HG03097 (cell line): ENCODE measurements at regions not wholly inside any gene's neighbourhood (a gene's known extent, or its start where the extent isn't known, plus 50 kb on each side); places are given as distances from the start of the nearest gene placed in this dataset.
A peak's percentile ranks its signal among the peaks of the same experiment; 100 is the strongest.

Experiments
- ATAC-seq: cut with Tn5 transposase; IDR thresholded peaks from one replicate; pipeline ENCODE4 v1.9.1; 2021; ENCODE audit not compliant: unreplicated experiment, low FRiP score

DNA sequence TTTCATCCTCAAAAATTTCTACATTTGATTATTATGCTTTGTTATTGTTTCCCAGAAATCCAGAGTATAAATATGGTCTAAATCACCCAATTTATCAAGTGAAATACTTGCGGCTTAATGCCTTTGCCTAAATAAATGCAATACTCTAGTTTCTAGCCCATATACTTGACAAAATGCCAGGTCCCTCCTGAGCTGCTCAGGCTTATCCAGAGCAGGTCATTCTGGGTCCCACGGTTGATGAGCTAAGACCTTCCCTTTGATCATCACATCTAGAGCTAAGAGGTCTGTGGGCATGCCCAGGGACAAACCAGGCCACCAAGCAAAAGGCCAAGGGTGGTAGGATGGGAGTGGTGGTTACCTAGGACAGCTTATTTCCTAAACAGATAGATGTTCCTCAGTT is 180.1 kb downstream of the SMIM20 start:
- no peak for ATAC-seq

DNA sequence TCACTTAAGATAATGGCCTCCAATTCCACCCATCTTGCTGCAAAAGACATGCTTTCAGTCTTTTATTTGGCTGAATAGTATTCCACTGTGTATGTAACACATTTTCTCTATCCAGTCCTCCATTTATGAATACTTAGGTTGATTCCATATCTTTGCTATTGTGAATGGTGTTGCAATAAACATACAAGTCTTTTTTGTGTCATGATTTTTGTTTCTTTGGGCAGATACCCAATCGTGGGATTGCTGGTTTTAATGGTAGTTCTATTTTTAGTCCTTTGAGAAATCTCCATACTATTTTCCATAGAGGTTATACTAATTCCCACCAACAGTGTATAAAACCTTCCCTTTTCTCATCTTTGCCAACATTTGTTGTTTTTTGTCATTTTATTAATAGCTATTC is 180.9 kb downstream of the SMIM20 start:
- ATAC-seq: no peak

DNA sequence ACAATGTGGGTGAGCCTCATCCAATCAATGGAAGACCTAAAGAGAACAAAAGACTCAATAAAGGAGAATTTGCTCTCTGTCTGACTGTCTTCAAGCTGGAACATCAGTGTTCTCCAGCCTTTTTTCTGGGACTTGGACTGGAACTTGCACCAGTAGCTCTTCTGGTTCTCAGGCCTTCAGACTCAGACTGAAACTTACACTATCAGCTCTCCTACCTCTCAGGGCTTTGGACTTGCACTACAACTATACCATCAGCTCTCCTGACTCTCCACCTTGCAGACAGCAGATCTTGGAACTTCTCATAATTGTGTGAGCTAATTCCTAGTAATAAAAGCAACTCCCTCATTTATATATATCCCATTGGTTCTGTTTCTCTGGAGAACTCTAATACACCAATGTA is 185.9 kb downstream of the SMIM20 start:
- no peak for ATAC-seq

DNA sequence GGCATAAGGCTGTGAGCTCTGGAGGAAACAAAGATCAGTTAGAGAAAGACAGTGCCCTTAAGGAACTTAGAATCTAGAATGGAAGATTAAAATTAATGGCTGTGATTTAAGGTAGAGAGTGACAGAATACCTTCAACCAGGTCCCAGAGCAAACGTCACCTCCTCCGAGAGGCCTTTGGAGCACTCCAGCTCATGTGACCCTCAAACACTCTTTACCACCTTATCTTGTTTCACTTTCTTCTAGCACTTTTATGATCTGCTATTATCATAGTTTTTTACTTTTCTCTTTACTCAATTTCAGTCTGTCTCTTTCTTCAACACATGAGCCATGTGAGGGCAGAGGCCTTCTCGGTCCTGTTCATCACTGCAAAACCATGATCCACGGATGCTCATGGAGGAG is 187.0 kb downstream of the SMIM20 start:
- ATAC-seq: no peak

DNA sequence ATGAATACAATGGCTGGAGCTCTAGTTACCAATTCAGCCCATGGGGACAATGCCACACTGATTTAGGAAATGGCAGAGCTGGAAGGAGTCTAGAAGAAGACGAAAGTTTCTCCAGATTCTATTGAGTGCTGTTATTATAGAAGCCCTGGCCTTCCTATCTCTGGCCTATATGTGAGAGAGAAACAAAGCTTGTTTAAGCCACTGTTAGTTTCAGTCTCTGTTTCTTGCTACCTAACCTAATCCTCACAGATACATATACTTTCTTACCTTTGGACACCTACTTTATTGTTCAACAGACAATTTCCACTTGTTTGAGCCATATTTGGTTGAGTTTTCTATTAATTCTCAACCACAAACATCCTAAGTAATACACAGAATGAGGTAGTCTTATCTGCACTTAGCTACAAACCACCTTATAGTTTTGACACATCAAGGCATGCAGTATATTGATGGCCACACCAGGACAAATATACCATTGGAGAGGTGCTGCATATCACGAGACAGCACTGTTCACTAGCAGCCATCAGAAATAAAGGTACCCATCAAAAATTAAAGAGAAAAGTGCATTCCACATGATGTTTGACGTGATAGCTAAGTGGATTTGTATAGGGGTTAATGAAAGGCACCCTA is 190.2 kb downstream of the SMIM20 start:
- no peak for ATAC-seq

DNA sequence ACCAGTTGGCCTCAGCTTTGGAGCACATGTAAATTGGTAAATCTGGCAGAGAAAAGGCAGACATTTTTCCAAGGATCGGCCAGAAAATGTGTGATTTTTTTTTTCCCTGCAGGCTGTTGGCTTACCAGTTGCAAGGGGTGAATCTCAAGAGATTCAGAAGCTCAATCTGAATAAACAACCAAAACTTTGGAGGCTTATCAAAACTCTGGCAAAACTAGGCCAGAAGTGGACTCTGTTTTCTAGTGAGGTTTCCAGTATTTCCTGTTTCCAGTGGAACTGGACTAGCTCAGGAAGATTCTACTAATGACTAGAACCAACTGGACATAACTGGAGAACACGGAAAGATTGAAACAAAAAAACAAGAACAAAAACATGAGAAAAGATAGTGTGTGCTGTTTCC is 191.3 kb downstream of the SMIM20 start:
- no peak for ATAC-seq

DNA sequence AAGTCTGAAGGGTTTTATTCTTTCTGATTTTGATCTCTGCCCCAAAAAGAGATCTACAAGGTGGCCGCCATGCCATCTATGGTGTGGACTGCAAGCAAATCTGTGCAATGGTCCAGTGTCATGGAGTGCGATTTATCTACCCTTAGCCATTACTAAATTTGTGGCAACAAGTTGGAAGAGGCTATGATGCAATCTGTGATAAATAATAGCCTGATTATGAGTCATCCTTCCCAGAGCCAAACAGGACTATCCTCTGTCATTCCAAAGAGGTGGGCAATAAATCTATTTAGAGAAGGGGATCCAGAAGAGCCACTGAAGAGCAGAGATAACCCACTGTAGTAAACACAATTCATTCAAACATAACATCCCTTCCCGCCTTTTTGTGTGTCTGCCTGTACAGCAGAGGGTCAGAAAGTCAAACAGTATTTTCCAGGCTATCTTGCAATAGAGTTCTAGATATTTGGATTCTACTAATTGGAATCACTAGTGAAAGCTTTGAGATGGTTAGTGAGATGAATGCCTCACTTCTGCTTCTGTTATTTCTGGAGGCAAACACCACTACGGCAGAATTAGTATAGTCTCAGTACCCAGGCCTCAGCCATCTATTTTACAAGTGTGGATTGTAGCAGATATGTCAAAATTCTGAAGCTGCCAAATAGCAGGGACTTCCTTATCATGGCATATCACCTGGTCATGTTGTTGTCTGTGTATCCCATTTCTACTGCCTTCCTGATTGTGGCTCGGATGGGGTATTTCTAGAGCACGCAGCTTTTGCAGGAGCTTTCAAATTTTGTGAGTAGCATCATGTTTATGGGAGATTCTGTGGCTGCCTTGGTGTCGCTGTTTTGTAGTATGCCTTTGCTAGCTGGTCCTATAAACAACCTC is 192.0 kb downstream of the SMIM20 start:
- ATAC-seq: no peak

DNA sequence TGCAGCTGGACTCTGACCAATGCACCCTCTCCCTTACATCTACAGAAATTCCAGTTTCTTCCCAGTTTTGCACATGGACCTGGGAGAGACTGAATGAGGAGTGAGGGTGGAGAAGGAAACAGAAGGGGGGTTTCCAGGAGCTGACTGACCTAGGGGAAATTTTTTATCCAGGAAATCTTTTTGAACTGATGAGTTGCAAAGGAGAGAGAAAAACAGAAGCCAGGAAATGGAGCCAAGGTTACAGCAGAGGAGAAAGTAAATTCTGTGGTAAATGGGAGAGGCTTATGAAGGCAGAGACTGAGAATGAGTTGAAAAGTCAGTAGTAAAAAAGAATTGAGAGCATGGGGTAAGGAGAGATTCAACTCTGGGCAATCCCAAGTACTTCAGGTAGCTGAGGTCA is 192.8 kb downstream of the SMIM20 start:
- no peak for ATAC-seq

DNA sequence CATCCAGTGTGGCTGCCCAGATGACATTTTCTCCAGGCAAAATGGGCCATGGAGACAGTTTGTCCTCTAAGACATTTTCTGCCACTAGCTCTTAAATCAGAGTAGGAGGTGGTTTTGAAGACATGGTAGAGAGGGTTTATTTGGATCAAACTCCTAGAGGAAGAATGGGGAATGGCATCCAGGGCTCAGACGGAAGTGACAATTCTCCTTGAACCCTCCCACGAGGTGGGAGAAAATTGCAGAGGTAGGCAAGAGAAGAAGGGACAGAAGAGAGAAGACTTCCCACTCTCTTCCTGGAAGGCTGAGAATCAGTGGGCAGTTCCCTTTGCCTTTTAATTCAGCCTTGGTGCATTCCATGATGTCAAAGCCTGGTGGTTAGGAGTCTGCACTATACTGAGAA is 194.0 kb downstream of the SMIM20 start:
- ATAC-seq: no peak

DNA sequence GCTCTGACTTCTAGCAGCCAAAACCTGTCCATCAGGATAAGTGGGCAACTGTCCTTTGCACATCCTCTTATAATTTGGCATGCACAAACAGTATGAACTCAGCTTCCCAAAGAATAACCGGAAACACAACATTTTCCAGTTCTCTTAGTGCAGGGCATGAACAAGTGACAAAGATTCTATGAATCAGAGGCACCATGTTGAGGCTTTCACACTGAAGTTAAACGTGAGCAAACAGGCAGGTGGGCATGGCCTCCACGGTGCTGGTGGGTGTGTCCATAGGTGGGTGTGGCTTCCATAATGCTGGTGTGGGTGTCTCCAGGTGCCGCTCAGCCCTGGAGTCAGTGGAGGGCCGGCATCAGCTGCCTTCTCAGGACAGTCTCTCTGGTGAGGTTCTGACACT is 196.5 kb downstream of the SMIM20 start:
- no peak for ATAC-seq

DNA sequence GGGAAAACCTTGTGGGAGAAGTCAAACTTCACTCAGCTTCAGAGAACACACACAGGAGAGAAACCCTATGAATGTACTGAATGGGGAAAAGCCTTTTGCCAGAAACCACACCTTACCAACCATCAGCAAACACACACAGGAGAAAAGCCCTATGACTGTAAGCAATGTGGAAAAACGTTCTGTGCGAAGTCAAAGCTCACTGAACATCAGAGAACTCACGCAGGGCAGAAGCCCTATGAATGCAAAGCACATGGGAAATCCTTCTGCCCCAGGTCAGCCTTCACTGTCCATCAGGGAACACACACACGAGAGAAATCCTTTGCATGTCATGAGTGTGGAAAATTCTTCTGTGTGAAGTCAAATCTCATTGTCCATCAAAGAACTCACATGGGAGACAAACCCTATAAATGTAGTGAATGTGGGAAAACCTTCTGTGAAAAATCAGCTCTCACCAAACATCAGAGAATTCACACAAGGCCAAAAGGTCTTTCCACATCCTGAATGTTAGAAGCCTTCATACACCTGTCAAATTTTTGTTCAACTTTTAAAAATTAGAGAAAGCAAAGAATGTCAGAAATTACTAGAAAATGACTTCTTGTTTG is 199.4 kb downstream of the SMIM20 start:
- ATAC-seq: no peak

DNA sequence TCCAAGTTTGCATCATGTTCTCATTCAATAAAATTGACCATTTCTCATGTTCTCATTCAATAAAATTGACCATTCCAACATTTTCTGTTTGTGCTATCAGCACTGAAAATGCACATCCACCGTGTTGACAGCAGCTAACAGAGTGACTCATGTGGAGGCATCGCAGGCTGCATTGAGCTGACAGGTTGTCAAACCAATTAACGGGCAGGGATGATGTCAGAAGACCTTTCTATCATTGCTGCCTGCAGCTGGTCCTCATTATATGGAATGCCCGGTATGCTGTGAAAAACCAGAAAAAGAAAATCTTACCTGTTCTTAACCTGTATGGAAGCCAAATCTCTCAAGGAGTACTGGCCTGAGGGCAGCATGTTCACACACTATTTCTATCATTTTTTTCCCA is 202.0 kb downstream of the SMIM20 start:
- ATAC-seq: no peak

DNA sequence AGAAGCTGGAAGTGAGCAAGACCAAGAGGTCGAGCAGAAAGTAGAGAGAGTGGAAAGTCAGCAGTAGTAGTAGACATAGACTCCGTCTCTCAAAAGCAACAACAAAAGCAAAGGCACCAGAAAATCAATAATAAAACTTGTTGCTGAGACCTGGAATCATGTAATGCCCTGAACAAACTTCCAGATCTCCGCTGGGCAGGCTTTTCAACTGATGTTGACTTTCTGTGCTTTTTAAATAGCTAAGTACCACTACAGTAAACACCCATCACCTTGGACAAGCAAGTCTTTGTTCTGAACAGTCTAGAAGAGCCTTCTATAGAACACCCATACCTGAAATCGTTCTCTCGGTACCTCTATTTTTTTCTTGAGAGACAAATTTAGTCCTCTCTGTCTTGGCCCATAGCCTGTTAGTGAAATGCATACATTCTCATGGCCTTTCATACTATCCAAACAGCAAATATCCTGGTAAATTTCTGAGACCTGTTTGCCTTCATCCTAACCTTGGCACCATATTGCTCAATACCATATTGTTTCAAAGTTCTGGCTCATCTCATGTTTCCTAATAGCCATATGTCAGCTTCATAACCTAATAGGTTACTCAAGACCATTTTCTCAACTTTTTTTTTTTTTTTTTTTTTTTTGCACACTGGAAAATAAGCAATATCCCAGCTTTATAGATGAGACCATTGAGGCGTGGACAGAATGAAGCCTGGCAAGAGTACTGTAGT is 200.6 kb upstream of the RBPJ start:
- ATAC-seq: no peak

DNA sequence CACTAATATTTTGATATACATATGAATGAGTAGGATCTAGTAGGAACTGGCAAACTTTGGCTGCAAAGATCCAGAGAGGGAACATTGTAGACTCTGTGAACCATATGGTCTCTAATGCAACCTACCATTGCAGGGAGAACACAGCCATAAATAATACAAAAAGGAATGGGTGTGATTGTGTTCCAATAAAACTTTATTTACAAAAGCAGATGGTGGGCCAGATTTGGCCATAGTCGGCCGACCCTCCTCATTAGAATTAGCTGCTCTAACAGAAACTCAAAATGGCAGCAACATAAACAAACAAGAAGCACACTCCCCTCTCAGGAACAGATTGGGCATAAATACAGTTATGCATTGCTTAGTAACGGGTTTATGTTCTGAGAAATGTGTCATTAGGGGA is 198.1 kb upstream of the RBPJ start:
- no peak for ATAC-seq

DNA sequence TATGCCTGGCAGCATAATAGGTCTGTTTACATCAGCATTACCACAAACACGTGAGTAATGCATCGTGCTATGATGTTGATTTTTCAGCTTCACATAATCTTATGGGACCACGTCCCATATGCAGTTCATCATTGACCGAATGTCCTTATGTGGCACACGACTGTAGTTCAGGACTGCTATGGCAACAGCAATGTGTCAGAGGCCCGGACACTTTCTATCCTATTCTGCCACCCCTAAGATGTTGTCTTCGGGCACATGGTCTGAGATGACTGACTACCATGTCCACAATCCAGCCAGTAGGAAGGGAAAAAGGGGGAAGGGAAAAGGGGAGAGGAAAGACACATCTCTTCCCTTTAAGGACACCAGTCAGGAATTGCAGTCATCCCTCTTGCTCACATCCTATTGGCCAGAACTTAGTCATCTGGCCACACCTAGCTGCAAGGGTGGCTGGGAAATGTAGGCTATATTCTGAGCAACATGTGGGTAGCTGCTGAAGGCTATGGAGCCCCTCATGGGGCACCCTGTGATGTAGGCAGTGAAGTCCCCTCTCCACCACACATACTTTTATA is 196.0 kb upstream of the RBPJ start:
- no peak for ATAC-seq

DNA sequence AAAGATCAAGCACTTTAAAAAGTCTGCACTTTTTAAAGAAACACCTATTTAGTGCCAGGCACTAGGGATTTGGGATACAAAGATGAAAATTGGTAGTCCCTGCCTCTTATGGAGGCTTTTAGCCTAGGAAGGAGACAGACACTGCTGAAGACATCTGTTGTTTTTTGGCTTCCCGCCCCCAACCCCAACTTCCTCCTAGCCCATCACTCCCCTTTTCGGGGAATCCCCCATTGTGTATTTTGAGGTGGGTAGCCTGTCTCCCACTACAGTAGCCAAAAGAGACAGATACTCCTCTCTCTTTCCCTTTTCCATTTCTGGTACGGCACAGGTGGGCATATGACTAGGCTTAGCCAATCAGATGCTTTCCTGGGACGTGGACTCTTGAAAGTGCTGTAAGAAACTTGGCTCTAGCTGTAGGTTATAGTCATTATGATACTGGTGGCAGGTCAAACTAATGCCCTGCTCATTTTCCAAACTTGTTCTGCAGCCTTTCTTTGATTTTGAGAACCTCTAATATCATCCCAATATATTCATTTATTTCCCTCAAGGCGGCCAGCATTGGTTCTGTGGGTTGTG is 194.6 kb upstream of the RBPJ start:
- ATAC-seq: no peak

DNA sequence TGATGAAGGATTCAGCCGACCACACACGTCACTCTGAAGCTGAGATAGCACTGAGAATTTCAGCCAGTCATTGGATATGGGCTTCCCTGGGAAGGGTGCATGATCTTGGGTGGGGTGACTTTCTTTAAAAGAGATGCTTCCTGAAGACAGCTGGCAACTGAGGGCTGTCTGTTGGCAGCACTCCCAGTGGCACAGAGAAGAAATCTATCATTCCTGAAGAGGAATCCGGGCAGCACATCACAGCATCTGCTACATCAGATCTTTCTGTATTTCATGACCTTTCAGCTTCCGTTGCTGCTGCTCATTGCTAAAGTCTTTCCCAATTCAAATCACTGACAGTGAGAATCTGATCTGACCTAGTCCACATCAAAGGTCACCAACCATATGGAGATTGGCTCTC is 193.8 kb upstream of the RBPJ start:
- no peak for ATAC-seq

DNA sequence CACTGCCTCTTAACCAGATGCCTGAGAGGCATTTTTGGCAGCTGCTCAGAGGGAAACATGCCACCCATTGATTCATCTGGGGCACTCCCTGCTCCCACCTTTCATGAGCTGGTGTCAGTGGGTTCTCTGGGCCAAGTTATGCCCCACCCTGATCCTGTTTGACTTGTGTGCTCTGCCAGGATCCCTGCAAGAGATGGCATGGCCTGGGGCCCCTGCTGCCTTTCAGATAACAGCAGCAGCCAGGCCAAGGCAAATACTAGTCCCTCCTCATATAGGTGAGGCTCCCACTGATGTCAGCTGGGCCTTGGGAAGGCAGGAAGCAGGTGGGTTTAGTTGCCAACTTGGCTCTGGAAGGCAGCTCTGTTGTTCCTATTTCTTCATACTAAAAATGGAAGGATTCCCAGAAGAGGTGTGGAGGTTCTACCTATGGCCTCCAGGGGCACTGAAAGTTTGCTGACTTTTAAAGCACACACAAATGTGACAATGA is 192.9 kb upstream of the RBPJ start:
- ATAC-seq: no peak

DNA sequence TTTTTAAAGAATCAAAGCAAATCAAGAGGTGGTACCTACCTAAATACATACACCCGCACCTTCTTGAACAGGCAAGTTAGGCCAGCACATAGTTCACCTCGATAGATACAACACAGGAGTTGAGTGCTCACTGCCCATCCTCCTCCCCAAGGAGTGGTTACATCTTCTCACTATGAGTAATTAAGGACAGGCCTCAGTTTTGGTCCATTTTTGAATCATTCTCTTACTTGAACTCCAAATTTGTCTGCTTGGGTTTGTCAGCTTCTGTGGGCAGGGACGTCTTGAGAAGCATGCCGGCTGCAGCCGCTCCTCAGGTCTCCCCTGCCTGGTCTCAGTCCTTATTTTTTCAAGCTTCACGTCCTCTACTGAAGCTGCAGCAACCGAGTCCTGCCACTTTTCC is 190.6 kb upstream of the RBPJ start:
- ATAC-seq: peak; percentile 62

DNA sequence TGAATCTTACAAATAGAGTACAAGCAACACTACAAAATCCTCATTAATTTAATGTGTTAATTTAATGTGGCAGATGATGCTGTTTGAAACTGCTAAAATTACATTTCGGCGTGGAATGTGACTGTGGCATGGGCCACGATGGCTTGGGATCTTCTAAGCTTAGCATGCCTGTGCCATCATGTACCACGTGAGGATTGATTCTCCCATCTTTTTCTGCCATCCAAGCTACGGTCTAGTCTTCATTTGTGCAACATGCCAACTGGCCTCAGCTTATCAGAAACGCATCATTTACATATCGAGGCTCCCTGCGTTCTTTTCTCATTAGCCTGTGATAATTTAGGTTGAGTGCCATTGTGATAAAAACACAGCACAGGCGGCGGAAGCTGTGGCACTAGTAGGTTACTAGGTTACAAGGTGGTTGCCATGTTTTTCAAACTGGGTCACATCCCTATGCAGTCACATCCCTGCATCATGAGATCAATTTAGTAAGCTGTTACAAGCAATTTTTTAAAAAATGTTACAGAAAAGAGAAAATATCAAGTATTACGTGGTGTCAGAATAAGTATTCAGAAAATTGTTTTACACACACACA is 189.9 kb upstream of the RBPJ start:
- ATAC-seq: no peak
